HG02970 (cell line): ENCODE measurements at regions not wholly inside any gene's neighbourhood (a gene's known extent, or its start where the extent isn't known, plus 50 kb on each side); places are given as distances from the start of the nearest gene placed in this dataset.

Experiments
- ATAC-seq: cut with Tn5 transposase; IDR thresholded peaks from one replicate; pipeline ENCODE4 v1.9.1; 2021; ENCODE audit warnings: mild to moderate bottlenecking, moderate library complexity, moderate number of reproducible peaks; ENCODE audit not compliant: unreplicated experiment, low FRiP score

DNA sequence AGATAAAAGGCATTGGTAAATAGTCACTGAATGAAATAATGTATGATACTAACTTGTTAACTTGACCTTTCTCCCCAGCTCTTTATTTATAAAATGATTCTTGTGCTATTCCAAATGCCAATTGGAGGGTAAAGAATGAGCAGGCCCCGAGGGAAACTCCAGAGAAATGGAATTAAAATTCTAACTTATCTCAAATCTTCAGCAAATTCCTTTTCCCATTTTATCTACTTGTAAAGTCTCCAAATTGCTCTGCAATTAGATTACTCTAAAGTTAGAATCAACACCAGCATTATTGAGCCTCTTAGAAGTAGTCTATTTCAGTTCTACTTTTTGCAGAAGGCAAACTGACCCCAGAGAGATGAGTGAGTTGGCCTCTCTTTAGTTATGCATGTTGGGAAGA lies 165.9 kb upstream of the PREP start:
- ATAC-seq, result no peak

DNA sequence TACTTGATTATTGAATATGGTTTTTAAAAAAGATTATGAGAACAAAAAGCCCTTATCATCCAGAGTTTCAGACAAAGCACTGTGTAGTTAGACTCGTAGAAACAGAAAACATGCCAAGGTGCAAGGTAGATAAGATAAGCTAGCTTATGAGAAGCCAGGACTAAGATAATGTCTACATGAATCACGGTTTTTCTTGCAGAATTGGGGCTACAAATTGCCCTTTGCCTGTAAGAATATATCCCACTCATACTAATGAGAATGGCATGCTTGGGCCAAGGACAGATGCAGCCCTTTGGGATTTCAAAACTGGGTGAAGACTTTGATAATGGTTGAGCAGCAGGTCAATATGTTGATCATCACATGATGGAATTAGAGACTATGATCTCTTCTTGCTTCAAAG lies 165.3 kb upstream of the PREP start:
- no peak for ATAC-seq

DNA sequence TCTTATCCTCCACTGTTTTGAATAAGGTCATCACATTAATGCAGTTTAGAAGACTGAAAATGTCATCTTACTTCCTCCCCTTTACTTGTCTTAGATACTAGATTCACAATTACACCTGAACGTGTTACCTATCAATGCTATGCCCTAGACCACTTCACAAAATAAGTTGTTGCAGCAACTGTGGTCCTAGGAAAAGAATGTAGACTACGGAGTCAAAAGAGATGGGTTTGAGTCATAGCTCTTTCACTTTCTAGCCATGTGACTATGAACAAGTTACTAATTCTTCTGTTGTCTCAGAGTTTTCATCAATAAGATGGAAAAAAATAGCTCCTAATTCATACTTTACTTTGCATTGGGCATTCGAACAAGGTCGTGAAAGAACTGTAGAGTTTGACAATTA lies 164.3 kb upstream of the PREP start:
- ATAC-seq, result no peak

DNA sequence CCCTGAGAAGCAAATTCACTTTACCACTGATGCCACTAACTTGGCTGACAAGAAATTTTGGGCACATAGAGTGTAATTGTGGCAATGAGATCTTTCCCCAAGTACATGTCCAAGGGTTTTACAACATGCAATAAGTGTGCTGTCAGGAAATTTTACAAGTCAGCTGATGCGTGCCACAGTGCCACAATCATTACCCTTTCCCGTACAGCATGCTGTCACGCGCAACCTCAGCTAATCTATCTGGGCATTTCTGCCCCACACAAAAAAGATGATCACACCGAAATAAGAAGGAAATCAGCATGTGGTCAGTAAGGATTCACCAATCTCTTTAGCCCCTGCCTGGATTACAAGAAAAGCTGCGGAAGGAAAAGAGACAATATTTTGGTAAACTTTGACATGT lies 163.6 kb upstream of the PREP start:
- ATAC-seq, result no peak

DNA sequence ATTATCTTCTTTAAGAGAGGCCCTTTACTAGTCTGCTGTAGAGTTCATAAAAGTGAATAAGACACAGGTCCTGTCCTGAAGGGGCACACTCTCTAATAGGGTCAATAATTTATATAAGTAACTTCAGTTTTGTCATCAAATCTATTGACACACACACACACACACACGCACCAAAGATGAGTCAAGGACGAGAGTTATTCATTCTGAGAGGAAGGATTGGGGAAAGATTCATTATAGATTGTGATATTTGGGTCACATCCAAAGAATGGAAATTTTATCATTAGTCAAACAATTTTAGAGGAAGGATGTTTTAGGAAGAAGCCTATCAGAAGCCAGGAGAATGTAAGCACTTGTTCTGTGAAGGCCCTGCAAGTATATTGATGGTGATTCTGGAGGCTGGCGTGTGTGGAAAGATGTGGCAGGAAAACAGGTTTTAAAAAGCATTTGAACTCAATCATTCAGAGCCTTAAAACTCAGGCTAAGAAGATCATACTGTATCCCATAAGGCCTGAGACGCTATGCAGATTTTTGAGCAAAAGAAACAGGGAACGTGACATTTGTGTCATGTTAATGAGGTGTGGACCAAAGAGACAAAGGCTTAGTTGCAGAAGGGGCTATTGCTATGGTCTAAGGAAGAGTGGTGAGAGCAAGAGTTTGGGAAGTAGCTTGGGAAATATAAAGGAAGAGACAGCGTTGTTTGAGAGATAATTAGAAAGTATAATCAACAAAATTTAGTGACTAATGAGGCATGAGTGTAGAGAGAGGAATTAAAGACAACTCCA lies 161.4 kb upstream of the PREP start:
- no peak for ATAC-seq

DNA sequence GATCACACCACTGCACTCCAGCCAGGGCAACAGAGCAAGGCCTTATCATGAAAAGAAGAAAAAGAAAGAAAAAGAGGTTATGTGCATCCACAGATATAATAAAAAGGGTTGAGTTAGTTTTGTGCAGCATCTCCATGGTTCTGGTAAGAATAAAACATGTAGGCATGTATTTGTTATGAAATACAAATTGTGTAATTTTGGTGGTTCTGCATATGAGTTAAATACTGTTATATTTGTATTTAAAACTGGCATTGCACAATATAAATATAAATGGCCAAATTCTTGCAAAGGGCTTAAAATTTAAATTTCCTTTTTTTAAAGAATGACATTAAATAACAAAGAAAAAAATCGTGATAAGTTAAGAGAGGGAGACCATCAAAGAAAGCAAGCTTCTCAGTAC lies 159.1 kb upstream of the PREP start:
- ATAC-seq, result no peak

DNA sequence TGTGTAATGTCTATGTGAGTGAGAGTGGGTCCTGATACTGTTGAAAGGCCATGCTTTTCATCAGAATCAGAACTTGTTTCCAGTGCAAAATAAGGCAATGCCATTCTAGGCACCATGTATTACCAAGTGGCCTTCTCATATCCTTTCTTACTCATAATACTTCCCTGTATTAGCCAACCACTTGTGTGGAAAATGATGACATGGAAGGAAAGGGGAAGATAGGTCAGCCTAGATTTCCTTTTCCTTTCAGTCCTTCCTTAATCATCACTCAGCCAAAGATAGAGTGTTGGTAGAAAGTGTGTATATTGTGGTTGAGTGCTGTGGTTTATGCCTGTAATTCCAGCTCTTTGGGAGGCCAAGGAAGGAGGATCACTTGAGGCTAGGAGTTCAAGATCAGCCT lies 158.6 kb upstream of the PREP start:
- no peak for ATAC-seq

DNA sequence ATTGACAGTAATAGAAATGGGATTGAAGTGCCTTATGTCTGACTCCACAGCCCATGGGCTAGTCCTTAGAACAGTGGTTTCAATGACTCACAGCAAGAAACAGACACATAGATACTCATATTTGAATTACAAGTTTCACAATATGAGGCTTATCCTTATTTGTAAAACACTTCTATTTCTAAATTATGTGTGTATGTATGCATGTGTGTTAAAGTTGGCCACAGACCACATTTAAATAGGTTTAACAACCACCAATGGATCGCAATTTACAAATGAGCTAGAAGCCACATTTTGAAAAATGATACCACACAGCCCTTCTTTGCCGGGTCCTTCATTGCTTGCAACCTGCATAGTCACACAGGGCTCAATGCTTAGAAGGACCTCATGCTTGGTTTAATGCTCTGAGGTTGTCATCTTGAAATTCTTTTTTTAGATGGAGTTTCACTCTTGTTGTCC lies 157.8 kb upstream of the PREP start:
- peak; percentile 61 for ATAC-seq

DNA sequence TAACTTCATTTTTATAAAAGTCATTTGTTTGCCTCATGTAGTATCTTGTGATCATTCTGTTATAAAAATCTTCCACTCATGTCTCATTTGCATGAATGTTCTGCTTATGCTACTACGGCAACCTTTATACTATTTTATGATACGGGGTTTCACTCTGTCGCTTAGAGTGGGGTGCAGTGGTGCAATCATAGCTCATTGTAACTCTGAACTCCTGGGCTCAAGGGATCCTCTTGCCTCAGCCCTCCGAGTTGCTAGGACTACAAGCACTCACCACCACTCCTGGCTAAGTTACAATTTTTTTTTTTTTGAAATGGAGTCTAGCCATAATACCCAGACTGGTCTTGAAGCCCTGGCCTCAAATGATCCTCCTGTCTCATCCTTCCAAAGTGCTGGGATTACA lies 154.4 kb upstream of the PREP start:
- no peak for ATAC-seq

DNA sequence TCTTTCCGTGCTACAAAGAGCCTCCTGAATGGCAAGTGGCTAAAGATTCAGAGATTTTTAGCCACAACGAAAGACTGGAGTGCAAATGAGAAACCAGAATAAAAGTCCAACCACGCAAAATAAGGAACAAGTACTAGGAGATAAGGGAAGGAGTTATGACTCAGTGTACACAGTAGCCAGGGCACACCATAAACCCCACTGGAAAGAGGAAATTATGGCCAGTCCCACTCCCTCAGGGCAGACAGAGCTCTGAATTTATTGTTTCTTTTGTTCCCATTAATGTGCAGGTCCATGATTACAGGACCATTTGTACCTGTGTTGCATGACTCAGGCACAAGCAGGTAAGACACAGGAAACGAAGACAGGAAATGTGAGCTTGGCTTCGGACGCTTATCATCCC lies 150.3 kb upstream of the PREP start:
- ATAC-seq, result no peak

DNA sequence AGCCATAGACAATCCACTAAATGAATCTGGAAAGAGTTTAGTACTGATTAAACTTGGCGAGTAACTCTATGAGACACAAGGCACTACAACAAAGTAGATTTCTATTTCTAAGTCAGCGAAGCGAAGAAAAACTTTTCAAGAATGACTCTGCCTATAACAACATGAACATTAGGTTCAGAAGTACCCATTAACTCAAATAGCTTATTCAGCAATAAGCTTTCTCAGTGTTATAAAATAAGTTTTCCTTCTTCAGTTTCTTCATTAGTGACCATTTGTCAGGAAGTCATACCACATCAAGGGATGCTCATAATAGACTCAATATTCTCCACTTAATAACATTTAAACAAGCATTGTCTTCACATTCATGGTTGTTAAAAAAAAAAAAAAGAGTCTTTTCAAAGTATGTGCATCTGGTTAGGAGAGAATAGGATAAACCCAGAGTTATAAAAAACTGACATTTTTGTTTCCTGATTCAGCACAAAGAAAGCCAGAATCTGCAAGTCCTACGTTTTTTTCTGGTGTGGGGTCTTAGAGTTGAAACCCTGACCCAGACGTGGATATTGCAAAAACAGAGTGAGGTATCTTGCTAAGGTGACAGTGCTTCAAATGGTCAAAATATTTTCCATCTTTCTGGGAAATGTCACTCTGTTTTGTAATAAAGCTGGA lies 148.2 kb upstream of the PREP start:
- ATAC-seq, result no peak

DNA sequence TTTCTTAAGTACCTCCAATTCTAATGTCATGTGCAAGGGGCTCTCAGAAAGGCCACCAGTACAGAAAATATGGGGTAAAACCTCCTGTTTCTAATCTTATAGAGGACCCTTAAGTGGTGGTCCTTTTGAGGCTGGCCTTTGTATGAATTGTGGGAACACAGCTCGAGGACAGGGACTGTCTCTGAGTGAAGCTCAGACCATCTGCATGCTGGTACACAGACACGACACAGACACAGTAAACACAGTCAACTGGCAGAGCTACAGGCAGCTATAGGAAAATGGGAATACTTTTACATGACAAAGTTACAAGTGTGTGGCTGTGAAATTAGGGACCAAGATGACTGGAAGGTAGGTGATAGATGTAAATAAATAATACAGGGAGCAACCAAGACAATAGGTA lies 143.9 kb upstream of the PREP start:
- ATAC-seq, result no peak

DNA sequence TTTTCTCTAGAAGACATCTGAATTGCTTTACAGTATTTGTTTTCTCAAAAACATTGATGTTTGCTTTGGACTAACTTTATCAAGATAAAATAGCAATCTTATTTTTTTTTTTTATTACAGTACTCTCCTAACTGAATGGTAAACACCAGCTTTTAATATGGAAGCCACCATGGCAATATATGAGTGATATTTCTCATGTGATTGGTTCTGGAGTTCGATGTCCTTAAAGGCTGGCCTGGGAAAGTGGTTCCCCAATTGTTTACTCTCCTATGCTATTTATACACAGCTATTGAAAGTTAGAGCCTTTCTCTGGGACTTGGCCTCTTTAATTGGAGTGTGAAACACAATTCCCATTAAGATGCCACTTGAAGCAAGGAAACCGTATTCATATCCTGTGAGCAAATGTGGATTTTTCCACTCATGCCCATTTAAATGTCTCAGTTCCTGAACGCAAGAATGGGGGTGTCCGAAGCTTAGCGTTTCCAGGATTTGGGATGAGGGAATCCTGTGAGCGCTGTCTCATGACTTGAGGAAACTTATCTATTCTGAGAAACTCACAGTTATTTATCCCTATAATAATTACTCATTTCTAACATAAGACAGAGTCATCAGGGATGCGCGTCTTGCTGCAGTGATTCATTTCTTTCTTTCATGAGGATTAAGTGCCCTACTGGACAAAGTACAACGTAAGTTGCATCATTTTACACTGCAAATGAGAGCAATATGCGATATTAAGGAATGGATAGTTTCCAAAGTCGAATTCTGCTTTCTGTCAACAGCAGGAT lies 143.3 kb upstream of the PREP start:
- ATAC-seq, result no peak

DNA sequence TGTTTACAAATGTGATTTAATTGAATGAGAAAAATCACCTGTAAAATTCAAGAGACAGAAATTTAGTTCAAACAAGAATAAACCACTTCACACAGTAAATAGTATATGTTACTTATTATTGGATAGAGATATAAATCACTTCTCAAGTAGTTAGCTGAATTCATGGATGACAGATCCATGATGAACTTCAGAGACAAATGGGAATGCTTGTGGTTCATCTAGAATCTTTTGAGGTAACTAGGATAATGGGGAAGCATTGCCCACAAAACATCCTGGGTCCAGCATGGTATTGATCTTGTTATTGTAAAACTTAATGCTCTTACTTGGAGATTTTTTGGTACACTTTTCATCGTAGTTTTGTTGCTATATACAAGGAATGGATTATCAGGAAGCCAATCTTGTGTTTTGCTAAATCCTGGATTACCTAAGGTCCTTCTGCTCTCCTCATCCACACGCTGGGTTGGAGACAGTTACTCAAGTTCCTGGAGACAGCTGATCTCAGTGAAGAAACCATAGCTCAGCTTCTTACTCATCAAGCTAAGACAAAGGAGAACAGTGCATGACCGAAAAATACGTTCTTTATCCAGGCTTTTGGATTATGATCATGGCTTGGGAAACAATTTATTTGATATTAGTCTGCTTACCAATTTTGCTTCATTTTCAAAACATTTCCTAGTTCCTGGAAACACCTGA lies 142.5 kb upstream of the PREP start:
- ATAC-seq, result no peak

DNA sequence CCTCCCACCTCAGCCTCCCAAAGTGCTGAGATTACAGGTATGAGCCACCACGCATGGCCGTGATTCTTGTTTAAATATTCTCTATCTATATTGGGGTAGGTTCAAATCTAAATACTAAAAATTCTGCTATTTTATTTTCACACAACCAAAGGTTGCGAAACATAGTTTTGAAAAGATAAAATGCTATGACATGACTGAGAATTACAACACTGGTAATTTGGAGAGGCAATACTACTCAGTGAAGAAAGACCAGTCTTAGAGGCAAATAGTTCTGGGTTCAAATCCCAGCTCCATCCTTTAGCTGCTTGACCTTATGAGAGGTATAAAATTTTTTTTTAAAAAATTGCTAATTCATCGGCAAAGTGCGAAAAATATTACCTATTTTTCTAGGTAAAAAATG lies 137.0 kb upstream of the PREP start:
- ATAC-seq, result no peak

DNA sequence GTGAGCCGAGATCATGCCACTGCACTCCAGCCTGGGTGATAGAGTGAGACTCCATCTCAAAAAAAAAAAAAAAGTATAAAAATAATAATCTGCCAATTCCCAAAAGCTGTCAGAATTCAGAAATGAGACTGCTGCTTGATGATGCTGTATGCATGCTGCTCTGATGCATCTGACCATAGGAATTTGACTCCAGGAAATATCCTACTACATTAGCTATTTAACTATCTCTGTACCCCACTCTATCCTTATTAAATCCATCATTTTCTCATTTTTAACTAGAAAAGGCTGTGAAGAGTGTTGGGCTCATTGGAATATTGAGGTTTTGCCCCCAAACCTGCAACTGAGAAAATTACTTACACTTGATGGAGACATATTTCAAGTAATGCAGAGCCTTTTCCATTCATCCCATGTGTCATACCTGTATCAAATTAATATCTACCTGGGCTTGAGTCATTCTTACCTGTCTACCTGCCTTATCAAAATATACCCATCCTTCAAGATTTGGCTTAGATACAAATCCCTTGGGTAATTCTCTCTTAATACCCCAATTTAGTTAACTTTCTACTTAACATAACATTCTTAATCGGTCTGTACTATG lies 135.2 kb upstream of the PREP start:
- no peak for ATAC-seq

DNA sequence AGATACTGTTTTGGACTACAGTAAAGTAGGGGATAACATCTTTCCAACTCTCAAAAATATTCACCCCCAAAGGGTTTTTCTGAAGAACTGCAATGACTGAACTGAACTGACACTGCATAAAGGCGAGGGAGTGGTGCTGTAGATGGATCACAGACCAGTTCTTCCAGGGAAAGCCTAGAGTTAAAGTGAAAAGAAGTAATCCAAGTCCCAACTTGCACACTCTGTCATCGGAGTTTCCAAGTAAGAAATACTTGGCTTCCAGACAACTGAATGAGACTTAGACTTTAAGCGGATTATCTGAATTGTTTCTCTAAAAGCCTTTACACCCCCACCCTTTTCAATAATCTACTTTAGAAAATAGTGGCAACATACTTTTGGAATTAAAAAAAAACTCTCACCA lies 134.1 kb upstream of the PREP start:
- no peak for ATAC-seq

DNA sequence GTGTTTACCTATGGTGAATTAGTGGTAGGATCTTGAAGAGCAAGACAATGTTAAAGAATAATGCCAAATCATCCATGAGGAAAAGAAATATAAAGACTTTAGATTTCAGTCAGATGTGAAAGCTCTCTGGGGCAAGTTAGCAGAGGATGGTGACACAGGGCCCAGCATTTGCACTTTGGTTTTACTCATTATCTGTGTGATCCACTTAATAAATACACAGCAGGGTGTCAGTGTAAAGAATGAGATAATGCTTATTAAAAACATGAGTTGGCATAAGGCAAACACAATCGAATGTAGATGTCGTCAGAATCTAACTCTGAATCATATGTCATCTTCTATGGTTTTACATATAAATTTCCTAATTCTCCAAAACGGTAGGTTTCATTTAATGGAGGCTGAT lies 130.4 kb upstream of the PREP start:
- no peak for ATAC-seq

DNA sequence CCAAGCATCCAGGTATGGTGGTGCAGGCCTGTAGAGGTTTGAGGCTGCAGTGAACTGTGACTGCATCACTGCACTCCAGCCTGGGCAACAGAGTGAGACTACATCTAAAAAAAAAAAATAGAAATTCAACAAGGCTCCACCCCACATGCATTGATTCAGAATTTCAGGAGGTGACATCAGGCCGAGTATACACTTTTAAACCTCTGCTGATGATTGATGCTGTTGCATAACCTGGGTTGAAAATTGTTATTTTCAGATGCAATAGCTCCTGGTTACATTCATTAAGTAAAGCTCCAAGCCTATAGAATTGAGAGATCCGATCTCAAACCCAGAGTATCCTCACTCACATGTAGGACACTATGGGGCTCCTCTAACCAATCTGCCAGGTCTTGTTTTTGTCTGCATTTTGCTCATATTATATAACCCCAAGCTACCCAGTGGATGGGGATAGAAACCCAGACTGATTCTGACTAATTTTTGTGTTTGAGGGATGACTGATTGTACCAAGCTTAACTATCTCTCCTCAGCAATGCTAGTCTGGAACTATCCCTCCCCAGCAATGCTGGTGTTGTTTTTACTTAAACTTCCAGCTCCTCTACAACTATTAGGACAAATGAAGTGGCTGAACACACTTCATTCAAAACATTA lies 123.5 kb upstream of the PREP start:
- no peak for ATAC-seq
